ENCODE measurements at regions not wholly inside any gene's neighbourhood (a gene's known extent, or its start where the extent isn't known, plus 50 kb on each side); places are given as distances from the start of the nearest gene placed in this dataset.

DNA sequence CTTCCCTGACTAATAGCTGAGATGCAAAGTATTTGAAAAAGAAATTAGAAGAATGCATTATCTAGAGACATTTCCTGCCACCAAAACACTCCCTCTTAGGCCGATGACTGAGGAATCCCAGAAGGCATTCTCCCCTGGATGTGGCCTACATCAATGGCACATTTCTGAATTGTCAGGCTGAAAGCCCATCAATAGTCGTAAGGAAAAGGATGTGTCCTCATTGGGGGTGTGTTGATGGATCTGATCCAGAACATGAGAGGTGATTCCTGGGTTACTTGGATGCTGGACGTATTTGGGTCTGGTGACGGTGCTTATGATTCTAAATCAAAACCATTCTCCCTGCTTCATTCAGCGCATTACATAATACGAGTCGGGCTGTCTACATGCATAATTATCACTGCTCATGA, 216.9 kb upstream of the CDIN1 start:
- Histone ChIP-seq H2BK120ac (ENCODE audit: low read depth, low read length, poor library complexity, severe bottlenecking) (no peak overlapping the region), H2AK5ac (ENCODE audit: insufficient read length, low read length) (no peak overlapping the region), H4K91ac (ENCODE audit: insufficient read length, low read depth, low read length) (no peak overlapping the region), H4K20me1 (ENCODE audit: control insufficient read depth, insufficient read depth, insufficient read length) (no peaks in the 10 kb centered on the region), H3K23ac (ENCODE audit: insufficient read length, low read depth, low read length) (no peak overlapping the region), H3K4me1 (ENCODE audit: insufficient read depth, low read length) (no peaks in the 10 kb centered on the region), H3K79me2 (ENCODE audit: insufficient read depth, low read length) (no peaks in the 10 kb centered on the region), H3K4me2 (ENCODE audit: insufficient read depth, insufficient read length, low read length) (no peak overlapping the region), H2BK20ac (ENCODE audit: low read depth, low read length, poor library complexity, severe bottlenecking) (no peak overlapping the region), H3K9me3 (ENCODE audit: control insufficient read depth, low read depth, low read length) (no peaks in the 10 kb centered on the region), H2AFZ (ENCODE audit: low read length) (no peak overlapping the region), H3K56ac (ENCODE audit: insufficient read length, low read depth, low read length) (no peak overlapping the region), H2BK12ac (ENCODE audit: insufficient read length, low read depth, low read length) (no peak overlapping the region), H2BK15ac (ENCODE audit: low read depth, low read length) (no peak overlapping the region), H3K14ac (ENCODE audit: insufficient read depth, low read length) (no peak overlapping the region), H3T11ph (ENCODE audit: low read length) (no peak overlapping the region), H2BK5ac (ENCODE audit: insufficient read length, low read length) (no peak overlapping the region), H3K79me1 (ENCODE audit: insufficient read depth, low read depth, low read length, poor library complexity, severe bottlenecking) (no peaks in the 10 kb centered on the region), H3K23me2 (ENCODE audit: insufficient read length, low read depth, low read length, poor library complexity, severe bottlenecking) (no peaks in the 10 kb centered on the region), H3K4ac (ENCODE audit: low read depth, low read length) (no peak overlapping the region), H4K8ac (replicated peaks; ENCODE audit: insufficient read length, low read depth, low read length) (no peak overlapping the region), H3K27me3 (ENCODE audit: insufficient read depth, low read length) (no peaks in the 10 kb centered on the region), H4K5ac (ENCODE audit: insufficient read length, low read depth, low read length) (no peak overlapping the region), H3K18ac (ENCODE audit: insufficient read length, low read depth, low read length) (no peak overlapping the region), H3K9ac (ENCODE audit: extremely low read depth, insufficient read length, low read length) (no peak overlapping the region), H3K27ac (ENCODE audit: insufficient read length, low read depth, low read length) (no peak overlapping the region)
- no peaks in the 10 kb centered on the region for H3K9me3 Mint-ChIP-seq
- TF ChIP-seq, protein P1, sequence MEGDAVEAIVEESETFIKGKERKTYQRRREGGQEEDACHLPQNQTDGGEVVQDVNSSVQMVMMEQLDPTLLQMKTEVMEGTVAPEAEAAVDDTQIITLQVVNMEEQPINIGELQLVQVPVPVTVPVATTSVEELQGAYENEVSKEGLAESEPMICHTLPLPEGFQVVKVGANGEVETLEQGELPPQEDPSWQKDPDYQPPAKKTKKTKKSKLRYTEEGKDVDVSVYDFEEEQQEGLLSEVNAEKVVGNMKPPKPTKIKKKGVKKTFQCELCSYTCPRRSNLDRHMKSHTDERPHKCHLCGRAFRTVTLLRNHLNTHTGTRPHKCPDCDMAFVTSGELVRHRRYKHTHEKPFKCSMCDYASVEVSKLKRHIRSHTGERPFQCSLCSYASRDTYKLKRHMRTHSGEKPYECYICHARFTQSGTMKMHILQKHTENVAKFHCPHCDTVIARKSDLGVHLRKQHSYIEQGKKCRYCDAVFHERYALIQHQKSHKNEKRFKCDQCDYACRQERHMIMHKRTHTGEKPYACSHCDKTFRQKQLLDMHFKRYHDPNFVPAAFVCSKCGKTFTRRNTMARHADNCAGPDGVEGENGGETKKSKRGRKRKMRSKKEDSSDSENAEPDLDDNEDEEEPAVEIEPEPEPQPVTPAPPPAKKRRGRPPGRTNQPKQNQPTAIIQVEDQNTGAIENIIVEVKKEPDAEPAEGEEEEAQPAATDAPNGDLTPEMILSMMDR (conservative IDR thresholded peaks at IDR 0.05) = no peak
- no CpG with 5 or more reads among the region's 7 CpGs for WGBS (ENCODE audit: extremely low coverage, insufficient read length, low lambda C conversion rate)
- H3K4me1 Mint-ChIP-seq = no peaks in the 10 kb centered on the region
- H3K36me3 Mint-ChIP-seq (ENCODE audit: insufficient read depth in 1 of 3, low read depth in 3 of 3) = no peaks in the 10 kb centered on the region
- DNase-seq = no peak
- no peaks in the 10 kb centered on the region for H3K27me3 Mint-ChIP-seq (ENCODE audit: low read depth)
- H3K4me3 Mint-ChIP-seq = no peak overlapping the region
- no peak overlapping the region for H3K27ac Mint-ChIP-seq

All from H9 (cell line).